DOHH2 (cell line): ENCODE measurements at regions not wholly inside any gene's neighbourhood (a gene's known extent, or its start where the extent isn't known, plus 50 kb on each side); places are given as distances from the start of the nearest gene placed in this dataset.

Source experiments
- H3F3A ChIP-seq: fragments of 200-600 bp; sonication (generic), shearing (Covaris generic); 2 replicates; pipeline ENCODE4 v1.6.0; 2016; ENCODE audit warnings: antibody characterized with exemption, mild to moderate bottlenecking; ENCODE audit not compliant: control insufficient read depth, insufficient read depth
- H3K27ac ChIP-seq: fragments of 200-600 bp; sonication (generic); 2 replicates; pipeline ENCODE4 v1.5.1; 2014; ENCODE audit warnings: low read depth, mild to moderate bottlenecking, low read length, moderate library complexity
- H3K27me3 ChIP-seq: fragments of 200-600 bp; sonication (generic); 2 replicates; pipeline ENCODE4 v1.6.1; 2014; ENCODE audit warnings: mild to moderate bottlenecking, low read length, mixed read lengths; ENCODE audit not compliant: control insufficient read depth
- H3K36me3 ChIP-seq: fragments of 200-600 bp; sonication (generic); 2 replicates; pipeline ENCODE4 v1.6.1; 2014; ENCODE audit warnings: mild to moderate bottlenecking, low read length, moderate library complexity, mixed read lengths; ENCODE audit not compliant: control insufficient read depth
- H3K4me1 ChIP-seq: fragments of 200-600 bp; sonication (generic); 2 replicates; pipeline ENCODE4 v1.6.1; 2014; ENCODE audit warnings: mild to moderate bottlenecking, low read length, mixed read lengths; ENCODE audit not compliant: control insufficient read depth
- H3K4me2 ChIP-seq: fragments of 200-600 bp; sonication (generic); 2 replicates; pipeline ENCODE4 v1.6.0; 2014; ENCODE audit warnings: mild to moderate bottlenecking, low read length, moderate library complexity
- H3K4me3 ChIP-seq: fragments of 200-600 bp; sonication (generic); 2 replicates; pipeline ENCODE4 v1.5.1; 2014; ENCODE audit warnings: mild to moderate bottlenecking, low read length, mixed read lengths
- H3K79me2 ChIP-seq: fragments of 200-600 bp; sonication (generic); 2 replicates; pipeline ENCODE4 v1.6.1; 2014; ENCODE audit warnings: mild to moderate bottlenecking, low read length, mixed read lengths; ENCODE audit not compliant: control insufficient read depth
- H3K9me2 ChIP-seq: fragments of 200-600 bp; sonication (generic); replicated peaks from 2 replicates; pipeline ENCODE4 v1.6.1; 2014; ENCODE audit warnings: mild to moderate bottlenecking, low read length, mixed read lengths; ENCODE audit not compliant: control insufficient read depth
- H3K9me3 ChIP-seq: fragments of 200-600 bp; sonication (generic); 2 replicates; pipeline ENCODE4 v1.6.1; 2014; ENCODE audit warnings: antibody characterized with exemption, low read length, mixed read lengths; ENCODE audit not compliant: control insufficient read depth, insufficient read depth
- H4K20me1 ChIP-seq: fragments of 200-600 bp; sonication (generic); 2 replicates; pipeline ENCODE4 v1.6.0; 2014; ENCODE audit warnings: low read depth, mild to moderate bottlenecking, antibody characterized with exemption, low read length, moderate library complexity; ENCODE audit not compliant: control insufficient read depth, insufficient read depth
- EZH2phosphoT487 ChIP-seq: fragments of 200-600 bp; sonication (generic); IDR thresholded peaks from 2 replicates; pipeline ENCODE4 v1.6.1; 2017; ENCODE audit warnings: borderline replicate concordance, mild to moderate bottlenecking, antibody characterized with exemption, low read length, moderate library complexity, mixed read lengths
- TF ChIP-seq, protein P1 (sequence below): fragments of 200-600 bp; sonication (generic); IDR thresholded peaks from one replicate; pipeline ENCODE4 v1.5.1; 2014; ENCODE audit warnings: antibody characterized with exemption, mild to moderate bottlenecking, low read depth, low read length; ENCODE audit not compliant: poor library complexity, severe bottlenecking

DNA sequence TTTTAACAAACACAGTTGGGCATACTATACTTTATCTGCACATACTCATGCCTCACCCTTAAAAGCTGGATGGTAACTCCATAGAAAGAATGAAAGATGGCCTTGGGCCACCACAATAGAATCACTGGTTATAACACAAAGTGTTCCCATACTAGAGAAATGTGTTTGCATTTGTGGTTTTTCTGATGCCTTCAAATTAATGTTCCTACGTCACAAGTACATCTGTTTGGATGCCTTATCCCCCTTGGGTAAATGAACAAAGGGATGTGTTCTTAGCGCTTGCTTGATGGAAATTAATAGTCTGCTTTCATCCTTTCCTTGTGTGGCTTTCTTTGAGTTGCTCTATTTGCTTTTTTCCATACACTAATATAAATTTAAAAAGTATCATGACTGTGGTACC lies 291.1 kb upstream of the PDE4D start:
- H3K79me2 ChIP-seq: no peaks in the 10 kb centered on the region
- no peak overlapping the region for H3K4me2 ChIP-seq
- no peaks in the 10 kb centered on the region for H3K36me3 ChIP-seq
- no peaks in the 10 kb centered on the region for H3K4me1 ChIP-seq
- no peak overlapping the region for H3K4me3 ChIP-seq
- TF ChIP-seq, protein P1, sequence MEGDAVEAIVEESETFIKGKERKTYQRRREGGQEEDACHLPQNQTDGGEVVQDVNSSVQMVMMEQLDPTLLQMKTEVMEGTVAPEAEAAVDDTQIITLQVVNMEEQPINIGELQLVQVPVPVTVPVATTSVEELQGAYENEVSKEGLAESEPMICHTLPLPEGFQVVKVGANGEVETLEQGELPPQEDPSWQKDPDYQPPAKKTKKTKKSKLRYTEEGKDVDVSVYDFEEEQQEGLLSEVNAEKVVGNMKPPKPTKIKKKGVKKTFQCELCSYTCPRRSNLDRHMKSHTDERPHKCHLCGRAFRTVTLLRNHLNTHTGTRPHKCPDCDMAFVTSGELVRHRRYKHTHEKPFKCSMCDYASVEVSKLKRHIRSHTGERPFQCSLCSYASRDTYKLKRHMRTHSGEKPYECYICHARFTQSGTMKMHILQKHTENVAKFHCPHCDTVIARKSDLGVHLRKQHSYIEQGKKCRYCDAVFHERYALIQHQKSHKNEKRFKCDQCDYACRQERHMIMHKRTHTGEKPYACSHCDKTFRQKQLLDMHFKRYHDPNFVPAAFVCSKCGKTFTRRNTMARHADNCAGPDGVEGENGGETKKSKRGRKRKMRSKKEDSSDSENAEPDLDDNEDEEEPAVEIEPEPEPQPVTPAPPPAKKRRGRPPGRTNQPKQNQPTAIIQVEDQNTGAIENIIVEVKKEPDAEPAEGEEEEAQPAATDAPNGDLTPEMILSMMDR: no peak
- no peak for TF ChIP-seq EZH2phosphoT487
- no peaks in the 10 kb centered on the region for H3K9me3 ChIP-seq
- no peak overlapping the region for H3K27ac ChIP-seq
- no peaks in the 10 kb centered on the region for H3F3A ChIP-seq
- peaks cover 2% of the 10 kb centered on the region; the same call in 1 of the 2 replicates for H3K27me3 ChIP-seq
- no peaks in the 10 kb centered on the region for H4K20me1 ChIP-seq
- H3K9me2 ChIP-seq: no peaks in the 10 kb centered on the region

GRCh38 chr5:60183881-60184280 lies 290.4 kb upstream of the PDE4D start:
- no peak overlapping the region for H3K4me2 ChIP-seq

DNA sequence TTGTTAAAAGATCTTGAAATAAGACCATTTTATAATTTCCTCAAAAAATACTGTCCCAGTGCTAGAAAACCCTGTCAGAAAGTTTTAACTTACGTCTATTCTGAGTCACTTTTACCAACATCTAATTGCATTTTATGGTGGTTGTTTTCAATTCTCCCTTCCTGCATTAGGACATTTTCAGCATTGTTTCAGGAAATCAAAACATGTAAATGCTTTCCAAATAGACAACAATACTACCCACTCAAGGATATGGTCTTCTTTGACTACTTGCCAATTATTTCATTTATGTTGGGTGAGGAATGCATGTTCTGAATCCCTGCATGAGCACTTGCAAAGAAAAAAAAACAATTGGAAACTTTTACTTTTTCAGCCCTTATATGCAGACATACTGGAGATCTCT lies 284.6 kb upstream of the PDE4D start:
- Histone ChIP-seq H3K9me2 (no peaks in the 10 kb centered on the region), H3K9me3 (no peaks in the 10 kb centered on the region), H3K4me3 (no peak overlapping the region), H3F3A (no peaks in the 10 kb centered on the region), H3K27ac (no peak overlapping the region), H3K36me3 (no peaks in the 10 kb centered on the region), H3K4me2 (no peak overlapping the region), H4K20me1 (no peaks in the 10 kb centered on the region), H3K27me3 (no peaks in the 10 kb centered on the region), H3K79me2 (no peaks in the 10 kb centered on the region), H3K4me1 (no peaks in the 10 kb centered on the region)
- TF ChIP-seq EZH2phosphoT487: no peak
- TF ChIP-seq, protein P1: no peak

More at GRCh38 chr5:60183881-60184280, 290.4 kb upstream of the PDE4D start:
- Histone ChIP-seq H3K4me1 (no peaks in the 10 kb centered on the region), H3K9me3 (no peaks in the 10 kb centered on the region), H3F3A (no peaks in the 10 kb centered on the region), H4K20me1 (no peaks in the 10 kb centered on the region), H3K79me2 (no peaks in the 10 kb centered on the region), H3K27ac (no peak overlapping the region), H3K4me3 (no peak overlapping the region), H3K36me3 (no peaks in the 10 kb centered on the region), H3K27me3 (peaks cover 2% of the 10 kb centered on the region; the same call in 1 of the 2 replicates), H3K9me2 (no peaks in the 10 kb centered on the region)
- TF ChIP-seq, protein P1: no peak
- no peak for TF ChIP-seq EZH2phosphoT487
